GM23338 (cell line): ENCODE measurements at regions not wholly inside any gene's neighbourhood (a gene's known extent, or its start where the extent isn't known, plus 50 kb on each side); places are given as distances from the start of the nearest gene placed in this dataset.

Source experiments
- ETS1 ChIP-seq: IDR thresholded peaks from 2 replicates; pipeline ENCODE4 v1.6.1; 2016; ENCODE audit warnings: antibody characterized with exemption
- POLR2AphosphoS5 ChIP-seq: IDR thresholded peaks from 2 replicates; pipeline ENCODE4 v1.6.1; 2016; ENCODE audit warnings: antibody characterized with exemption, low read depth
- REST ChIP-seq: IDR thresholded peaks from one replicate; pipeline ENCODE4 v1.6.1; 2018; ENCODE audit warnings: antibody characterized with exemption; ENCODE audit not compliant: unreplicated experiment
- TF ChIP-seq, protein P1 (sequence below), 2 experiments: fragments of 200-600 bp in 1 of 2; sonication (generic) in 1 of 2; conservative IDR thresholded peaks; 2 replicates each; pipeline versions ENCODE4 v1.5.1 to v1.6.1; 2016 to 2017; ENCODE audit warnings: antibody characterized with exemption in 2 of 2, low read depth in 2 of 2, mild to moderate bottlenecking in 2 of 2, moderate library complexity in 1 of 2

DNA sequence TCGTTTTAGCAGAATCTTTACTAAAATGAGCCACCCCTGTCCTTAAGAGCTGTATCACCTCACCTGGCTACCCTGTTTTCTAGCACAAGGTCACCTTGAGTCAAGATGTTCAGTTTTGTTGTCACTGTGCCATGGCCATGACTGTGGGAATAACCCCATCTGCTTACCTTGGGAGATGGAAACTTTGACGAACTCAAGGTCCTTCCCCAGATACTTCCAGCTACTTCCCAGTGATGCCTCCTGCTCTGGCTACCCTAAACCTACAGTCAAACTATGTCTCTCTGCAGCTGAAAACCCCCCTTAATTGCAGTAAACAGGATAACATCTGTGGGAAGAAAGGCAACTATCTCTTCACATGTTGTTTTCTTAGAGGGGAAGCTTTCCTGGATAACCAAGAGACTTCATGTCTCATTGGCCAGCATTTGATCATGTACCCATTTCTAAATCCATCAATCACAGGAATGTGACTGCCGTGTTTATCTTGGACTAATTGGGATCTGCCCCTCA is 89.5 kb upstream of the C1orf21 start:
- TF ChIP-seq, protein P1, sequence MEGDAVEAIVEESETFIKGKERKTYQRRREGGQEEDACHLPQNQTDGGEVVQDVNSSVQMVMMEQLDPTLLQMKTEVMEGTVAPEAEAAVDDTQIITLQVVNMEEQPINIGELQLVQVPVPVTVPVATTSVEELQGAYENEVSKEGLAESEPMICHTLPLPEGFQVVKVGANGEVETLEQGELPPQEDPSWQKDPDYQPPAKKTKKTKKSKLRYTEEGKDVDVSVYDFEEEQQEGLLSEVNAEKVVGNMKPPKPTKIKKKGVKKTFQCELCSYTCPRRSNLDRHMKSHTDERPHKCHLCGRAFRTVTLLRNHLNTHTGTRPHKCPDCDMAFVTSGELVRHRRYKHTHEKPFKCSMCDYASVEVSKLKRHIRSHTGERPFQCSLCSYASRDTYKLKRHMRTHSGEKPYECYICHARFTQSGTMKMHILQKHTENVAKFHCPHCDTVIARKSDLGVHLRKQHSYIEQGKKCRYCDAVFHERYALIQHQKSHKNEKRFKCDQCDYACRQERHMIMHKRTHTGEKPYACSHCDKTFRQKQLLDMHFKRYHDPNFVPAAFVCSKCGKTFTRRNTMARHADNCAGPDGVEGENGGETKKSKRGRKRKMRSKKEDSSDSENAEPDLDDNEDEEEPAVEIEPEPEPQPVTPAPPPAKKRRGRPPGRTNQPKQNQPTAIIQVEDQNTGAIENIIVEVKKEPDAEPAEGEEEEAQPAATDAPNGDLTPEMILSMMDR (conservative IDR thresholded peaks at IDR 0.05; ENCODE audit: low read depth in 2 of 2), result no peak
- TF ChIP-seq REST (no peak), ETS1 (no peak), POLR2AphosphoS5 (no peak)
